MCF 10A (cell line): ENCODE measurements at regions not wholly inside any gene's neighbourhood (a gene's known extent, or its start where the extent isn't known, plus 50 kb on each side); places are given as distances from the start of the nearest gene placed in this dataset.

Experiments
- BruUV-seq: library from RNA; stranded (reverse); fragments of 400-500 nt; replicated peaks from 2 replicates; lab custom pipeline; 2021; lab: Mats Ljungman, UMichigan
- CTCF ChIA-PET: fragments of 300-600 bp; sonication (Branson Sonifier 250); formaldehyde crosslinking; extraction: SDS; loops from one replicate; lab custom pipeline; 2021; ENCODE audit warnings: antibody characterized with exemption, inconsistent platforms; lab: Yijun Ruan, JAX
- POLR2A ChIA-PET: fragments of 300-600, 350-650 bp; sonication (Branson Sonifier 250); formaldehyde crosslinking; extraction: SDS; loops from one replicate; lab custom pipeline; 2020; ENCODE audit warnings: antibody characterized with exemption, inconsistent platforms; lab: Yijun Ruan, JAX
- DNase-seq: peaks from one replicate; pipeline ENCODE4 v3.0.0-alpha.2; 2018; ENCODE audit not compliant: unreplicated experiment
- H3K27ac Mint-ChIP-seq: one replicate; pipeline ENCODE4 v1.8.0; 2022; ENCODE audit warnings: mild to moderate bottlenecking, low read depth, mixed read lengths; ENCODE audit not compliant: unreplicated experiment
- H3K27me3 Mint-ChIP-seq: one replicate; pipeline ENCODE4 v1.8.0; 2022; ENCODE audit warnings: mixed read lengths; ENCODE audit not compliant: insufficient read depth, unreplicated experiment
- H3K36me3 Mint-ChIP-seq: one replicate; pipeline ENCODE4 v1.8.0; 2022; ENCODE audit warnings: mild to moderate bottlenecking, moderate library complexity, mixed read lengths; ENCODE audit not compliant: insufficient read depth, unreplicated experiment
- H3K4me1 Mint-ChIP-seq: one replicate; pipeline ENCODE4 v1.8.0; 2022; ENCODE audit warnings: mixed read lengths; ENCODE audit not compliant: insufficient read depth, unreplicated experiment
- H3K4me3 Mint-ChIP-seq: one replicate; pipeline ENCODE4 v1.8.0; 2022; ENCODE audit warnings: mild to moderate bottlenecking, moderate library complexity, mixed read lengths; ENCODE audit not compliant: unreplicated experiment
- H3K9me3 Mint-ChIP-seq: one replicate; pipeline ENCODE4 v1.8.0; 2022; ENCODE audit warnings: mixed read lengths; ENCODE audit not compliant: unreplicated experiment
- intact Hi-C: fragments of 100-400 bp; cut with micrococcal nuclease; formaldehyde crosslinking; loops from 2 replicates; pipeline ENCODE4 v1.14.1; 2022
- TF ChIP-seq, protein P1 (sequence below): fragments of 200-600 bp; IDR thresholded peaks from one replicate; pipeline ENCODE4 v1.8.0; 2022; ENCODE audit warnings: antibody characterized with exemption, mild to moderate bottlenecking; ENCODE audit not compliant: unreplicated experiment

DNA sequence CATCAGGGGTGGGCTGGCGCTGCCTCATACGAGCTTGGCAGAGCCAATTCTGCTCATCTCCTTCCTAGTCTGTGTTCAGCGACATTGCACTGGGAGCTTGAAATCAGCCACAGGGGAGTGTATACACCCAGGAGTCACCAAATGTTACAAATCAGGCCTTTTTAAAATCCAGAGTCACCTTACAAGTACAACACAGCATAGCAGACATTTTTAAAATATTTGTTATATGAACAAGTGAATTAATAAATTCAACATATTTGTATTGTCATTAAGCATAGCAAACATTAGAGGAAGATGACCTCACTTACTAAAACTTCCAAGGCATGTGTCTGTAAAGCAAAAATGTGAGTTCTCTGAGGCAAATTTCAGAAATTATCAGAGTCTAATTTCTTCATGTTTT, 210.0 kb downstream of the HLX start:
- TF ChIP-seq, protein P1, sequence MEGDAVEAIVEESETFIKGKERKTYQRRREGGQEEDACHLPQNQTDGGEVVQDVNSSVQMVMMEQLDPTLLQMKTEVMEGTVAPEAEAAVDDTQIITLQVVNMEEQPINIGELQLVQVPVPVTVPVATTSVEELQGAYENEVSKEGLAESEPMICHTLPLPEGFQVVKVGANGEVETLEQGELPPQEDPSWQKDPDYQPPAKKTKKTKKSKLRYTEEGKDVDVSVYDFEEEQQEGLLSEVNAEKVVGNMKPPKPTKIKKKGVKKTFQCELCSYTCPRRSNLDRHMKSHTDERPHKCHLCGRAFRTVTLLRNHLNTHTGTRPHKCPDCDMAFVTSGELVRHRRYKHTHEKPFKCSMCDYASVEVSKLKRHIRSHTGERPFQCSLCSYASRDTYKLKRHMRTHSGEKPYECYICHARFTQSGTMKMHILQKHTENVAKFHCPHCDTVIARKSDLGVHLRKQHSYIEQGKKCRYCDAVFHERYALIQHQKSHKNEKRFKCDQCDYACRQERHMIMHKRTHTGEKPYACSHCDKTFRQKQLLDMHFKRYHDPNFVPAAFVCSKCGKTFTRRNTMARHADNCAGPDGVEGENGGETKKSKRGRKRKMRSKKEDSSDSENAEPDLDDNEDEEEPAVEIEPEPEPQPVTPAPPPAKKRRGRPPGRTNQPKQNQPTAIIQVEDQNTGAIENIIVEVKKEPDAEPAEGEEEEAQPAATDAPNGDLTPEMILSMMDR = no peak
- intact Hi-C loops = no loop called here
- H3K4me3 Mint-ChIP-seq = no peak overlapping the region
- POLR2A ChIA-PET = no interaction called here
- CTCF ChIA-PET = no interaction called here
- H3K4me1 Mint-ChIP-seq = no peaks in the 10 kb centered on the region
- no TSS peak for BruUV-seq
- H3K27me3 Mint-ChIP-seq = no peaks in the 10 kb centered on the region
- no peak overlapping the region for H3K27ac Mint-ChIP-seq
- H3K9me3 Mint-ChIP-seq = peaks cover 6% of the 10 kb centered on the region
- no peaks in the 10 kb centered on the region for H3K36me3 Mint-ChIP-seq
- DNase-seq = no peak

DNA sequence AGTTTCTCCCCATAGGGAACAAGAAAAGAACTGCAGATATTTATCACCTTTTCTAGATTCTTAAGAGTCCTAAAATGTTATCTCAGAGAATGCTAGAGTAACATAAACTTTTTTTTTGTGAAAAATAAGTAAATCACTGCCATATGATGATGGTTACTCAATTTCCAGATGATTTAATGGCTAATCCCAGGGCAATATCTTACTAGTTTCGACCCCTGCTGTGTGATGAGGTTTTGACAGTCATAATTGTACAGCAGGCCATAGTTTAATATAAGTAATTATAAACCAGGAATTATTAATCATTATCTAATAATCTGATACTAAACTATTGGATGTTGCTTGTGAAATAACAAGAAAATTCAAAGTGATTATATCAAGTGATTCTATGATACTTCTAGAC, 210.6 kb downstream of the HLX start:
- DNase-seq = no peak
- H3K4me3 Mint-ChIP-seq = no peak overlapping the region
- POLR2A ChIA-PET = no interaction called here
- no peak overlapping the region for H3K27ac Mint-ChIP-seq
- peaks cover under 1% of the 10 kb centered on the region for H3K9me3 Mint-ChIP-seq
- TF ChIP-seq, protein P1 = no peak
- no TSS peak for BruUV-seq
- intact Hi-C loops = no loop called here
- H3K4me1 Mint-ChIP-seq = no peaks in the 10 kb centered on the region
- CTCF ChIA-PET = interaction anchor here (0.9 kb wide), 1 partner anchor 114 kb away, joined by 3 read pairs; no protein-coding TSS in a partner anchor
- no peaks in the 10 kb centered on the region for H3K27me3 Mint-ChIP-seq
- no peaks in the 10 kb centered on the region for H3K36me3 Mint-ChIP-seq

DNA sequence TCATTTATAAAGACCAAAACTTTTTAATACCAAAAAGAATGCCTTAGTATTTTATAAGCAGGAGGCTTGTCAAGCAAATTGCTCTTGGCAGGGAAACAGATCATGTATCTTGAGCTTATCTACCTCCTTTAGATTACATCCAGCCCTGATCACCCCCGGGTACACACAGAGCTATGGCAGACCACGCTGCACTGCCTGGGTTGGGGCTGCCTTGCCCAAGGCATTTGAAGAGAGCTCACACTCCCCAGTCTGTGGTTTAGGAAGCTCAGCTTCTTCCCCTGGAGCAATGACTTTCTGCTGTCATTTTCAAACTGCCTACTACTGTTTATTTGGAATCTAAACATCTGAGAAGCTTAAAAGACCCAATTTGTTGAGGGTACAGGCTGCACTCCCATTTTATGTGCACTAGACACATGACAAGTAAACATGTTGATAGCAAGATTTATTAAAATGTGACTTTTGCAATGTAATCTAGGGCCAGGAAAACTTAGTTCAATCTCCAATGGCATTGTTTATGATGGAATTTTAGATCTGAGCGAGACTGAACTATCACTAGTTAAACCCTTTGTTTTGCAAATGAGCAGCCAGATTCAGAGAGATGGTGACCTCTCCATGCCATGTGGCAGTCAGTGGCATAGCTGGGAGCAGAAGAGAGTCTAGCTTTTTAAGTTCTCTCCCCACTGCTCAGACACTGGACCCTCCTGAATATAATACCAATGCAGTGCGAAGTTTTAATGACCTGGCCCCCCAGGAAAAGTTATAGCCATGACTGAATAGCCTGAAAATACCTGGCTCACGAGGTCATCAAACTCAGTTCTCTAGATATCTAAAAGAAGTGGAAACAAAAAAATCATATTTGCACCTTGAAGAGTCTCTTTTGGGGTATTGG, 214.9 kb downstream of the HLX start:
- TF ChIP-seq, protein P1 = no peak
- Mint-ChIP-seq H3K36me3 (no peaks in the 10 kb centered on the region), H3K4me3 (no peak overlapping the region), H3K4me1 (peaks cover 9% of the 10 kb centered on the region), H3K27ac (no peak overlapping the region), H3K27me3 (no peaks in the 10 kb centered on the region), H3K9me3 (peaks cover 10% of the 10 kb centered on the region)
- no TSS peak for BruUV-seq
- DNase-seq = no peak
- ChIA-PET CTCF (interaction anchor here (0.5 to 1.9 kb wide), 8 partner anchors 15 to 739 kb away, joined by 3 to 8 read pairs (median 4); no protein-coding TSS in a partner anchor), POLR2A (interaction anchor here (0.6 kb wide), 1 partner anchor 59 kb away, joined by 3 read pairs; no protein-coding TSS in a partner anchor)
- intact Hi-C loops = no loop called here

DNA sequence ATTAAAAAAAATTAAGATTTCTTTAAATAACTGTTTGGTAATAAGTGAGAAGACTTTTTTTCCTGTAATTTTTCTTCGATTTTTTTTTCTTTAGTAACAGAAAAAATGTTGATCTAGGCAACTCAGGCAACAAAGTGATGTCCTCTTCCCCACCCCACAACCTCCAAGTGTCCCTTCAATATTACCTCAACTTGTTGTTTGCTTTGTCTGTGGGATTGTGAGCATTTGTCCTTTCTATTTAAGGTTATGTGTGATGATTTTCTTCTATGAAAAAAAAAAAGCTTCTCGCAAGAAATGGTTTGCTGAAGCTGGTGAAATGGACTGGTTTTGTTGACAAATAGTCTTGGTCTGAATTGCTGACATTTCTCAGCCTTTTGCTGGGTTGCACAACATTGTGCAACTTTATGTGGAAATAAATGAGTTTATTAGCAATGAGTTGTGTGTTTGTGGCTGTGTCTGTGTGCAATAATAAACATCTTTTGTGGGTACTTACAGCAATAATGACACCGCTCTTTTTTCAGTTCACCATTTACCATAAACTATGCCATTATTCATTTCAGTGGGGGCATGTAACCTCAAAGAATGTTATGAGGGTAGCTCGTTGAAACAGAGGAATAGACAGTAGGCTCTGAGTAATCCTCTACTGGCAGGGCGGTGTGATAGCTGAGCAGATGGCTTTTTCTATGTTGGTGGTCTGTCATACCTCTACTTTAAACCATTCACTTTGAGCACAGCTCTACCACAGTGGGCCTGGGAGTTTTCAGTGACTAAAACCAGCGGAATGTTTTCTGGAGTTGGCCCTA, 218.4 kb downstream of the HLX start:
- ChIA-PET CTCF (interaction anchor here (0.6 to 2.4 kb wide), 8 partner anchors 10 to 933 kb away, joined by 3 to 9 read pairs (median 4); no protein-coding TSS in a partner anchor), POLR2A (interaction anchor here (0.7 to 2.2 kb wide), 7 partner anchors 10 to 222 kb away, joined by 3 to 13 read pairs (median 4); no protein-coding TSS in a partner anchor)
- peak overlapping the region; percentile 30 for H3K27ac Mint-ChIP-seq
- no peaks in the 10 kb centered on the region for H3K36me3 Mint-ChIP-seq
- peak; percentile 95 for DNase-seq
- H3K4me3 Mint-ChIP-seq = no peak overlapping the region
- no TSS peak for BruUV-seq
- H3K4me1 Mint-ChIP-seq = peaks cover 15% of the 10 kb centered on the region
- intact Hi-C loops = no loop called here
- H3K27me3 Mint-ChIP-seq = no peaks in the 10 kb centered on the region
- peaks cover 10% of the 10 kb centered on the region for H3K9me3 Mint-ChIP-seq
- TF ChIP-seq, protein P1 = no peak
